Trophoblast cell (in vitro differentiated cells and primary cell): ENCODE measurements at regions not wholly inside any gene's neighbourhood (a gene's known extent, or its start where the extent isn't known, plus 50 kb on each side); places are given as distances from the start of the nearest gene placed in this dataset.

Experiments
- DNase-seq, 2 donors: peaks; one replicate each; pipeline ENCODE4 v3.0.0-alpha.2; 2016
- H2AFZ ChIP-seq: 2 replicates; pipeline ENCODE4 v1.6.1; 2013; ENCODE audit warnings: low read length, moderate library complexity, mild to moderate bottlenecking; ENCODE audit not compliant: insufficient read depth, poor library complexity
- H2AK5ac ChIP-seq: 2 replicates; pipeline ENCODE4 v1.6.1; 2013; ENCODE audit warnings: mild to moderate bottlenecking, low read length
- H2BK120ac ChIP-seq: 2 replicates; pipeline ENCODE4 v1.6.1; 2013; ENCODE audit warnings: low read length, mild to moderate bottlenecking, moderate library complexity; ENCODE audit not compliant: insufficient read depth, poor library complexity
- H2BK12ac ChIP-seq: 2 replicates; pipeline ENCODE4 v1.6.1; 2013; ENCODE audit warnings: mild to moderate bottlenecking, low read length, moderate library complexity
- H2BK5ac ChIP-seq: 2 replicates; pipeline ENCODE4 v1.6.1; 2013; ENCODE audit warnings: low read length, low read depth, moderate library complexity, mild to moderate bottlenecking; ENCODE audit not compliant: poor library complexity
- H3K14ac ChIP-seq: 2 replicates; pipeline ENCODE4 v1.6.1; 2013; ENCODE audit warnings: mild to moderate bottlenecking, low read length
- H3K18ac ChIP-seq: 2 replicates; pipeline ENCODE4 v1.6.1; 2013; ENCODE audit warnings: mild to moderate bottlenecking, low read length
- H3K23ac ChIP-seq: 2 replicates; pipeline ENCODE4 v1.6.1; 2013; ENCODE audit warnings: low read length
- H3K27ac ChIP-seq: 2 replicates; pipeline ENCODE4 v1.5.1; 2013; ENCODE audit warnings: low read depth, mild to moderate bottlenecking, inconsistent platforms, low read length, moderate library complexity
- H3K27me3 ChIP-seq: 2 replicates; pipeline ENCODE4 v1.6.1; 2013; ENCODE audit warnings: inconsistent platforms, mild to moderate bottlenecking, low read length, moderate library complexity; ENCODE audit not compliant: insufficient read depth
- H3K36me3 ChIP-seq, 2 experiments: 1 replicate in 1 of 2; 2 replicates in 1 of 2; pipeline ENCODE4 v1.6.1; 2013; ENCODE audit warnings: low read length in 2 of 2, mild to moderate bottlenecking in 2 of 2, moderate library complexity in 1 of 2; ENCODE audit not compliant: insufficient read depth in 2 of 2, control insufficient read depth in 1 of 2
- H3K4ac ChIP-seq: 2 replicates; pipeline ENCODE4 v1.6.1; 2013; ENCODE audit warnings: low read depth, mild to moderate bottlenecking, low read length, moderate library complexity
- H3K4me1 ChIP-seq, 2 experiments: 1 replicate in 1 of 2; 2 replicates in 1 of 2; pipeline ENCODE4 v1.6.1; 2013; ENCODE audit warnings: low read length in 2 of 2, mild to moderate bottlenecking in 2 of 2, moderate library complexity in 1 of 2; ENCODE audit not compliant: insufficient read depth in 2 of 2, control insufficient read depth in 1 of 2
- H3K4me2 ChIP-seq: 2 replicates; pipeline ENCODE4 v1.6.1; 2013; ENCODE audit warnings: inconsistent platforms, mild to moderate bottlenecking, low read length, moderate library complexity
- H3K4me3 ChIP-seq: 2 replicates; pipeline ENCODE4 v1.5.1; 2013; ENCODE audit warnings: mild to moderate bottlenecking, low read depth, low read length, inconsistent platforms
- H3K79me1 ChIP-seq: one replicate; pipeline ENCODE4 v1.6.1; 2013; ENCODE audit warnings: low read length
- H3K79me2 ChIP-seq: 2 replicates; pipeline ENCODE4 v1.6.1; 2013; ENCODE audit warnings: low read length, mild to moderate bottlenecking; ENCODE audit not compliant: control insufficient read depth, insufficient read depth, poor library complexity
- H3K9ac ChIP-seq: 2 replicates; pipeline ENCODE4 v1.6.1; 2013; ENCODE audit warnings: mild to moderate bottlenecking, low read length
- H3K9me3 ChIP-seq: 2 replicates; pipeline ENCODE4 v1.6.1; 2013; ENCODE audit warnings: low read depth, mild to moderate bottlenecking, control low read depth, inconsistent platforms, low read length; ENCODE audit not compliant: insufficient read depth
- H4K12ac ChIP-seq: 2 replicates; pipeline ENCODE4 v1.6.1; 2013; ENCODE audit warnings: low read depth, mild to moderate bottlenecking, low read length, moderate library complexity
- H4K8ac ChIP-seq: 2 replicates; pipeline ENCODE4 v1.6.1; 2013; ENCODE audit warnings: low read depth, mild to moderate bottlenecking, low read length, moderate library complexity
- H4K91ac ChIP-seq: one replicate; pipeline ENCODE4 v1.6.1; 2013; ENCODE audit warnings: low read depth, mild to moderate bottlenecking, low read length, moderate library complexity
- WGBS: extraction: QIAGEN DNeasy Blood & Tissue Kit; methylation state at CpG from one replicate; pipeline ENCODE4 v1.1.7; 2013; ENCODE audit warnings: missing lambda C conversion rate; ENCODE audit not compliant: insufficient read length, insufficient coverage; ENCODE audit errors: extremely low coverage; 5-methylcytosine and 5-hydroxymethylcytosine counted together

DNA sequence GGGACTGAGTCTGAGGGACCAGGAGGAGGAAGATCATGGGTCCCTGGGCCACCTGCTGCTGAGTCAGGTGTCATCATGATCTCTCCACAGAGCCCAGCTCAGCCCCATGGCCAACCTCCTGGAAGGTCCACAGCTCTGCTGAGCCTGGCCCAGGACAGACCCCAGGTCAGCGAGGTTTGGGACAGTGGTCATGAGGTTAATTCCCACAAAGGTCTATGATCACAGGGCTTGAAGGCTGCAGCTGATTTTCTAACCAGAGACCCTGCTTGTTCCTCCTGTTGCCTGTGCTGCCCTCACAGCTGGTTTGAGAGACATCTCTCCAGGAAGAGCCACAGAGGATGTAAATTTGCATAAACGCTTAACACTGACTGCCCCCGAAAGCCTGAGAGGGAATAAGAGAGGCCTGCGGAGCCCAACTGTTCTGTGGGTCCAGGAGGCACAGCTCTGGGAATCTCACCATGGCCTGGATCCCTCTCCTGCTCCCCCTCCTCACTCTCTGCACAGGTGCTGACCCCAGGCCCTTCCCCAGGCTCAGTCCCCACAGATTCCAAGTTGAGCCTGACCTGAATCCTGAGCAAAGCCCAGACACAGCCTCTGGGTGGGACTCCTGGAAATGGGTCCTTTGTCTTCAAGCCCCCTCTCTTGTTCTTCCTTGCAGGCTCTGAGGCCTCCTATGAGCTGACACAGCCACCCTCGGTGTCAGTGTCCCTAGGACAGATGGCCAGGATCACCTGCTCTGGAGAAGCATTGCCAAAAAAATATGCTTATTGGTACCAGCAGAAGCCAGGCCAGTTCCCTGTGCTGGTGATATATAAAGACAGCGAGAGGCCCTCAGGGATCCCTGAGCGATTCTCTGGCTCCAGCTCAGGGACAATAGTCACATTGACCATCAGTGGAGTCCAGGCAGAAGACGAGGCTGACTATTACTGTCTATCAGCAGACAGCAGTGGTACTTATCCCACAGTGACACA lies 102.8 kb downstream of the GGTLC2 start:
- no peak for DNase-seq
- no peak overlapping the region for H4K12ac ChIP-seq
- H3K27ac ChIP-seq, result no peak overlapping the region
- no peak overlapping the region for H3K9ac ChIP-seq
- H3K23ac ChIP-seq, result no peak overlapping the region
- H3K4me3 ChIP-seq, result no peak overlapping the region
- H3K36me3 ChIP-seq, result no peaks in the 10 kb centered on the region
- no peak overlapping the region for H3K4me2 ChIP-seq
- no peak overlapping the region for H3K4ac ChIP-seq
- WGBS, result no CpG with 5 or more reads among the region's 8 CpGs
- H3K79me1 ChIP-seq, result no peaks in the 10 kb centered on the region
- no peak overlapping the region for H2AK5ac ChIP-seq
- no peak overlapping the region for H2BK12ac ChIP-seq
- no peaks in the 10 kb centered on the region for H3K9me3 ChIP-seq
- H3K4me1 ChIP-seq, result no peaks in the 10 kb centered on the region
- no peak overlapping the region for H4K91ac ChIP-seq
- no peak overlapping the region for H2BK120ac ChIP-seq
- no peak overlapping the region for H3K18ac ChIP-seq
- no peaks in the 10 kb centered on the region for H3K27me3 ChIP-seq
- H3K79me2 ChIP-seq, result no peaks in the 10 kb centered on the region
- H3K14ac ChIP-seq, result no peak overlapping the region
- no peak overlapping the region for H2BK5ac ChIP-seq
- no peak overlapping the region for H4K8ac ChIP-seq
- H2AFZ ChIP-seq, result no peak overlapping the region

DNA sequence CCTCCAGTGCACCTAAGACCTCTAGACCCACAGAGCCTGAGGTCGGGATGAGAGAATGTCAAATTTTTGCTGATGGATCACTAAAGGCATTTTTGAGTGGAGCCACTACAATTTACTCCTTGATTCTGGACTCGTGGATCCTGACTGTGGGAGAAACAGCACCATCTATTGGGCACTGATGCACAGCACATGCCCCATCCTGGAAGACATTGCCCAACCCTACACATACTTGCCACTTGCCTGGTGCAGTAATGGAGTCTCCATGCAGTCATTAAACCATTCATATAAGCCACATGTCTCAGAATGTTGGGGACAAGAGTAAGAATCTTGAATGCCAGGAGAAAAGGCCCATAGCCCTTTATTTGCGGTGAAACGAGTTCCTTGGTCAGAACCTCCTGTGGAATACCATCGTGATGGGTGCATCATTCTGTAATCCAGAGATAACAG lies 103.9 kb downstream of the GGTLC2 start:
- H3K79me1 ChIP-seq, result no peaks in the 10 kb centered on the region
- no peak overlapping the region for H2AFZ ChIP-seq
- H3K36me3 ChIP-seq, result no peaks in the 10 kb centered on the region
- no peaks in the 10 kb centered on the region for H3K27me3 ChIP-seq
- no peak overlapping the region for H4K91ac ChIP-seq
- H3K14ac ChIP-seq, result no peak overlapping the region
- H4K8ac ChIP-seq, result no peak overlapping the region
- no peak overlapping the region for H3K4me3 ChIP-seq
- H3K79me2 ChIP-seq, result no peaks in the 10 kb centered on the region
- peaks cover 2% of the 10 kb centered on the region for H3K9me3 ChIP-seq
- H3K23ac ChIP-seq, result no peak overlapping the region
- H2BK120ac ChIP-seq, result no peak overlapping the region
- no peak overlapping the region for H3K18ac ChIP-seq
- no peak overlapping the region for H3K27ac ChIP-seq
- H3K4ac ChIP-seq, result no peak overlapping the region
- H3K4me1 ChIP-seq, result no peaks in the 10 kb centered on the region
- H4K12ac ChIP-seq, result no peak overlapping the region
- H2BK12ac ChIP-seq, result no peak overlapping the region
- H2BK5ac ChIP-seq, result no peak overlapping the region
- peak; percentile 50 to 75 for DNase-seq
- no peak overlapping the region for H3K9ac ChIP-seq
- no peak overlapping the region for H2AK5ac ChIP-seq
- no peak overlapping the region for H3K4me2 ChIP-seq
- no CpG with 5 or more reads among the region's 5 CpGs for WGBS

DNA sequence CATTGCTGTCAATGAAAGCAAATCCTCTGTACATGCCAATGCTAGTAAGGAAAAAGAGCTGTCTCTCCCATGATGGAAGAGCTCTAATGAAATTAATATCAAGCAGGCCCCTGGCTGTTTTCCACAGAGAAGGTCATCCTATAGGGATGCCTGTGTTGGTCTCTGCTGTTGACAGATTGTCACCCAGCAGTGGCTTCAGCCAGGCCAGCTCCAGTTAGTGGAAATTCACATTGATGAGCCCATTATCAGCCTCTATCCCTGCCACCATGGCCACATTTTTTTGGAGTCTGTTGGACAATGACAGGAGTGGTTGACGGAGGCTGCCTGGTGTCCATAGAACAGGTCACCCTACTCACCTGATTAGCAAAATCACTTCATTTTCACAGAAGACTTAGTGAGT lies 104.3 kb downstream of the GGTLC2 start:
- Histone ChIP-seq H3K9ac (no peak overlapping the region), H3K9me3 (peaks cover 2% of the 10 kb centered on the region)

DNA sequence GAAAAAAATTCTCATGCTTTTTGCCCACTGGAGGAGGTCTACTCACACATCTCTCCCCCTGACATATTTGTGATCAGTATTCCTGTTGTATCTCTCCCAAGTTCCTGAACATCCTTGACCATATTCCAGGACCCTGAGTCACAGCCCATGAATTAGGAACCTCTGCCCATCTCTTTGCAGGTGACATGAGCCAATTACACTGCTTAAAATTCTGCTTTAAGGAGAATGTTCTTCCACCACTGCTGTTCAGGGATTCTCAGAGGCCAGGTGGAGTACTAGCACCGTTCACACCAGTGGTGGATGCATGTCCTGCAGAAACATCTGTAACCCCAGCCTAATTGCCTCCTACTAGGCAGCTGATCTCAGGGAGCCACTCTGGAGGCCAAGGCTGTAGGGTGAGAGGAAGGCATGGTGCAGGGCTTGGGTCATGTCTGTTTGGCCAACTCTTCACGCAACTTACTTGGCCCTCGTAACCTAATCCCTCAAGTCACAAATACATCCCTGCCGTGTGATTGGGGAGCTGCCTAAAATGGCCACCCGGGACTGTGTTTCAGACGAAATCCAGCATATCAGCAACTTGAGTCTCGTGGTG lies 104.8 kb downstream of the GGTLC2 start:
- Histone ChIP-seq H4K8ac (no peak overlapping the region), H3K14ac (no peak overlapping the region), H2BK5ac (no peak overlapping the region), H4K91ac (no peak overlapping the region), H3K18ac (no peak overlapping the region), H3K27me3 (no peaks in the 10 kb centered on the region), H3K36me3 (no peaks in the 10 kb centered on the region), H3K4me3 (no peak overlapping the region), H3K9ac (no peak overlapping the region), H3K27ac (no peak overlapping the region), H3K79me2 (no peaks in the 10 kb centered on the region), H3K23ac (no peak overlapping the region), H4K12ac (no peak overlapping the region), H3K79me1 (no peaks in the 10 kb centered on the region), H3K4me1 (no peaks in the 10 kb centered on the region), H2AFZ (no peak overlapping the region), H3K4ac (no peak overlapping the region), H2AK5ac (no peak overlapping the region), H2BK120ac (no peak overlapping the region), H3K9me3 (peaks cover 2% of the 10 kb centered on the region), H2BK12ac (no peak overlapping the region), H3K4me2 (no peak overlapping the region)
- no peak for DNase-seq
- WGBS, result no CpG with 5 or more reads among the region's 7 CpGs

More for the DNA sequence above, 104.3 kb downstream of the GGTLC2 start:
- H4K8ac ChIP-seq, result no peak overlapping the region
- H3K4me1 ChIP-seq, result no peaks in the 10 kb centered on the region
- H2AK5ac ChIP-seq, result no peak overlapping the region
- DNase-seq, result no peak
- no peak overlapping the region for H2AFZ ChIP-seq
- no peak overlapping the region for H3K18ac ChIP-seq
- no peaks in the 10 kb centered on the region for H3K79me1 ChIP-seq
- H4K12ac ChIP-seq, result no peak overlapping the region
- H3K23ac ChIP-seq, result no peak overlapping the region
- H3K4me3 ChIP-seq, result no peak overlapping the region
- H3K4me2 ChIP-seq, result no peak overlapping the region
- WGBS, result no CpG with 5 or more reads among the region's 1 CpG
- H3K79me2 ChIP-seq, result no peaks in the 10 kb centered on the region
- H3K27ac ChIP-seq, result no peak overlapping the region
- no peaks in the 10 kb centered on the region for H3K36me3 ChIP-seq
- H4K91ac ChIP-seq, result no peak overlapping the region
- H3K14ac ChIP-seq, result no peak overlapping the region
- H2BK12ac ChIP-seq, result no peak overlapping the region
- no peak overlapping the region for H3K4ac ChIP-seq
- H2BK120ac ChIP-seq, result no peak overlapping the region
- no peak overlapping the region for H2BK5ac ChIP-seq
- H3K27me3 ChIP-seq, result no peaks in the 10 kb centered on the region
